ENCODE measurements at regions not wholly inside any gene's neighbourhood (a gene's known extent, or its start where the extent isn't known, plus 50 kb on each side); places are given as distances from the start of the nearest gene placed in this dataset.

DNA sequence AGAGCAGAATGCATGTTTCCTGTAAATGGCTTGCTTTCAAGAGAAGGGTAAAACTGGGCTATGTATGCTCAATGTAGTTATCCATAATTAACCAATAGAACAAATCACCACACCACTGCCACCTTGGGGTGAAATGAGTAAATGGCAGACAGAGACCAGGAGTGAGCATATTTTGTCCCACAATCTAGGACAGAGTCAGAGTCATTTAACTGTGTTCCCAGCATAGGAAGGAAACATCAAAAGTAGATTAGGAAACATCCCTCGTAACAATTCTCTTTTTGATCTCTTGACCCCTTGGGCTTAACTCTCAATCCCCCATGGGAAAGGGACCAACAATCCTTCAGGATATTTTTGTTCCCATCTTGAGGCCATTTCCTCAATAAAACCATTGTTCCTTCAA lies 224.8 kb downstream of the NHLRC3 start:
- TF ChIP-seq, protein P1, sequence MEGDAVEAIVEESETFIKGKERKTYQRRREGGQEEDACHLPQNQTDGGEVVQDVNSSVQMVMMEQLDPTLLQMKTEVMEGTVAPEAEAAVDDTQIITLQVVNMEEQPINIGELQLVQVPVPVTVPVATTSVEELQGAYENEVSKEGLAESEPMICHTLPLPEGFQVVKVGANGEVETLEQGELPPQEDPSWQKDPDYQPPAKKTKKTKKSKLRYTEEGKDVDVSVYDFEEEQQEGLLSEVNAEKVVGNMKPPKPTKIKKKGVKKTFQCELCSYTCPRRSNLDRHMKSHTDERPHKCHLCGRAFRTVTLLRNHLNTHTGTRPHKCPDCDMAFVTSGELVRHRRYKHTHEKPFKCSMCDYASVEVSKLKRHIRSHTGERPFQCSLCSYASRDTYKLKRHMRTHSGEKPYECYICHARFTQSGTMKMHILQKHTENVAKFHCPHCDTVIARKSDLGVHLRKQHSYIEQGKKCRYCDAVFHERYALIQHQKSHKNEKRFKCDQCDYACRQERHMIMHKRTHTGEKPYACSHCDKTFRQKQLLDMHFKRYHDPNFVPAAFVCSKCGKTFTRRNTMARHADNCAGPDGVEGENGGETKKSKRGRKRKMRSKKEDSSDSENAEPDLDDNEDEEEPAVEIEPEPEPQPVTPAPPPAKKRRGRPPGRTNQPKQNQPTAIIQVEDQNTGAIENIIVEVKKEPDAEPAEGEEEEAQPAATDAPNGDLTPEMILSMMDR (IDR thresholded peaks at IDR 0.05) = peak in 4 of 6 experiments; percentile 43 to 69 (median 65)
- TF ChIP-seq POLR2A (IDR thresholded peaks at IDR 0.05) = no peak

All from Peyer's patch (tissue), 4 donors.